SU-DHL-6 (cell line): ENCODE measurements at regions not wholly inside any gene's neighbourhood (a gene's known extent, or its start where the extent isn't known, plus 50 kb on each side); places are given as distances from the start of the nearest gene placed in this dataset.

Source experiments
- H2AFZ ChIP-seq: fragments of 200-600 bp; sonication (generic); 2 replicates; pipeline ENCODE4 v1.6.1; 2014; ENCODE audit warnings: low read depth, mild to moderate bottlenecking, moderate library complexity, mixed read lengths, antibody characterized with exemption, low read length; ENCODE audit not compliant: severe bottlenecking
- H3F3A ChIP-seq: fragments of 200-600 bp; shearing (Covaris generic); 2 replicates; pipeline ENCODE4 v1.6.0; 2016; ENCODE audit warnings: antibody characterized with exemption, mild to moderate bottlenecking; ENCODE audit not compliant: insufficient read depth
- H3K27ac ChIP-seq: fragments of 200-600 bp; sonication (generic); 2 replicates; pipeline ENCODE4 v1.5.1; 2016; ENCODE audit warnings: low read depth, mild to moderate bottlenecking, low read length, moderate library complexity, mixed read lengths
- H3K27me3 ChIP-seq: fragments of 200-600 bp; sonication (generic), shearing (Covaris generic); 2 replicates; pipeline ENCODE4 v1.6.0; 2014; ENCODE audit warnings: mild to moderate bottlenecking, low read length
- H3K36me3 ChIP-seq: fragments of 200-600 bp; sonication (generic); 2 replicates; pipeline ENCODE4 v1.6.1; 2014; ENCODE audit warnings: mild to moderate bottlenecking, low read length, mixed read lengths
- H3K4me2 ChIP-seq: fragments of 300-600, 200-600 bp; shearing (Covaris generic), sonication (generic); 2 replicates; pipeline ENCODE4 v1.6.0; 2014; ENCODE audit warnings: low read length, low read depth, mild to moderate bottlenecking; ENCODE audit not compliant: poor library complexity, severe bottlenecking
- H3K4me3 ChIP-seq: fragments of 200-600 bp; sonication (generic); 2 replicates; pipeline ENCODE4 v1.5.1; 2014; ENCODE audit warnings: antibody characterized with exemption, low read length, mild to moderate bottlenecking, mixed read lengths; ENCODE audit not compliant: insufficient read depth, poor library complexity, severe bottlenecking
- H3K79me2 ChIP-seq: fragments of 200-600 bp; sonication (generic); 2 replicates; pipeline ENCODE4 v1.6.1; 2014; ENCODE audit warnings: mild to moderate bottlenecking, low read length, moderate library complexity; ENCODE audit not compliant: insufficient read depth
- H3K9ac ChIP-seq: fragments of 200-600 bp; sonication (generic); 2 replicates; pipeline ENCODE4 v1.7.0; 2014; ENCODE audit warnings: mild to moderate bottlenecking, low read length
- H3K9me2 ChIP-seq: fragments of 200-600 bp; sonication (generic); replicated peaks from 2 replicates; pipeline ENCODE4 v1.6.1; 2014; ENCODE audit warnings: low read length; ENCODE audit not compliant: insufficient read depth
- H3K9me3 ChIP-seq: fragments of 200-600 bp; sonication (generic); 2 replicates; pipeline ENCODE4 v1.6.1; 2014; ENCODE audit warnings: low read length, mixed read lengths; ENCODE audit not compliant: insufficient read depth
- H4K20me1 ChIP-seq: fragments of 200-600 bp; sonication (generic); 2 replicates; pipeline ENCODE4 v1.6.1; 2014; ENCODE audit warnings: low read depth, mild to moderate bottlenecking, antibody characterized with exemption, low read length, moderate library complexity, mixed read lengths
- CTCF ChIP-seq: fragments of 200-600 bp; sonication (generic); IDR thresholded peaks from one replicate; pipeline ENCODE4 v1.5.1; 2017; ENCODE audit warnings: antibody characterized with exemption, mild to moderate bottlenecking, low read length, moderate library complexity; ENCODE audit not compliant: insufficient read depth, poor library complexity, severe bottlenecking
- EZH2phosphoT487 ChIP-seq: fragments of 200-600 bp; sonication (generic), shearing (Covaris generic); conservative IDR thresholded peaks from 2 replicates; pipeline ENCODE4 v1.6.1; 2018; ENCODE audit warnings: mild to moderate bottlenecking, antibody characterized with exemption, low read length, moderate library complexity, mixed read lengths

DNA sequence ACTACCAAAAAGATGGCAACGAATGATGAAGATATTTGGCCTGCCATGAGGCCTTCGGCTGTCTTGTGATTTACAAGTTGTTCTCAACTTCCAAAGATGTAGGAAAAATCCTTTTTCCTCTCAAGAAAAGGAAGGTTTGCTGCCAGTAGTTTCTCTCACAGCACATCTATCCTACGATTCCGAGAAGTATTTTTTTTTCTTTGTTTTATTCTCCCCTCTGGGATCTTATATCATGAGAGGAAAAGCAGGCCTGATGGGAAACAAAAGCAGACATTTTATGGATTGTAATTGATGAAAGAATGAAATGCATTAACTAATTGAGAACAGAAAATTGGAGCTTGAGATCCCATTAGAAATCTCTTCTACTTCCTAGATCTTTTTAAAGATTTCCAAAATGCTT is 1197.9 kb upstream of the SEL1L start:
- H2AFZ ChIP-seq, result no peak overlapping the region
- no peak overlapping the region for H3K4me2 ChIP-seq
- H3K27ac ChIP-seq, result no peak overlapping the region
- no peaks in the 10 kb centered on the region for H3K79me2 ChIP-seq
- H3K27me3 ChIP-seq, result no peaks in the 10 kb centered on the region
- H3F3A ChIP-seq, result no peaks in the 10 kb centered on the region
- H3K9me3 ChIP-seq, result no peaks in the 10 kb centered on the region
- H3K4me3 ChIP-seq, result no peak overlapping the region
- H3K36me3 ChIP-seq, result no peaks in the 10 kb centered on the region
- H4K20me1 ChIP-seq, result no peaks in the 10 kb centered on the region
- no peak overlapping the region for H3K9ac ChIP-seq
- H3K9me2 ChIP-seq, result peaks cover 3% of the 10 kb centered on the region; the same call in 1 of the 2 replicates
- TF ChIP-seq CTCF, result no peak
- TF ChIP-seq EZH2phosphoT487, result no peak

GRCh38 chr14:82740547-82740946 is 1206.9 kb upstream of the SEL1L start:
- H2AFZ ChIP-seq, result no peak overlapping the region
- no peaks in the 10 kb centered on the region for H4K20me1 ChIP-seq
- no peaks in the 10 kb centered on the region for H3K79me2 ChIP-seq
- TF ChIP-seq CTCF, result no peak
- TF ChIP-seq EZH2phosphoT487, result no peak
- H3K9me2 ChIP-seq, result no peaks in the 10 kb centered on the region
- H3K4me3 ChIP-seq, result no peak overlapping the region
- H3K27ac ChIP-seq, result no peak overlapping the region
- no peaks in the 10 kb centered on the region for H3K36me3 ChIP-seq
- no peaks in the 10 kb centered on the region for H3F3A ChIP-seq
- no peaks in the 10 kb centered on the region for H3K27me3 ChIP-seq
- H3K4me2 ChIP-seq, result no peak overlapping the region
- H3K9ac ChIP-seq, result no peak overlapping the region
- no peaks in the 10 kb centered on the region for H3K9me3 ChIP-seq

DNA sequence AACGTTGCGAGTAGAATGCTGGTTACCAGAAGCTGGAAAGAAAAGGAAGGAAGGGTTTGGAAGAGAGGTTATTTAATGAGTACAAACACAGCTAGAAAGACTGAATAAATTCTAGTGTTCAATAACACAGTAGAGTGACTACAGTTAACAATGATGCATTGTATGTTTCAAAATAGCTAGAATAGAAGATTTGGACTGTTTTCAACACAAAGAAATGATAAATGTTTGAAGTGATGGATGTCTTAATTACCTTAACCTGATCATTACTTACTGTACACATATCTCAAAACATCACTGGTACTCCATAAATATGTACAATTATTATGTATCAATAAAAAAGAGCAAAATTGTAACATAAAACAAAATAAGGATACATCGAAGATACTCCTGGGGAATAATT is 1221.8 kb upstream of the SEL1L start:
- Histone ChIP-seq H4K20me1 (no peaks in the 10 kb centered on the region), H3K9ac (no peak overlapping the region), H3K27me3 (no peaks in the 10 kb centered on the region), H3K4me2 (no peak overlapping the region), H3K27ac (no peak overlapping the region), H2AFZ (no peak overlapping the region), H3K4me3 (no peak overlapping the region), H3K9me3 (no peaks in the 10 kb centered on the region), H3F3A (no peaks in the 10 kb centered on the region), H3K36me3 (no peaks in the 10 kb centered on the region), H3K79me2 (no peaks in the 10 kb centered on the region), H3K9me2 (no peaks in the 10 kb centered on the region)
- TF ChIP-seq CTCF, result no peak
- TF ChIP-seq EZH2phosphoT487, result no peak
